SK-N-SH (cell line): ENCODE measurements at regions not wholly inside any gene's neighbourhood (a gene's known extent, or its start where the extent isn't known, plus 50 kb on each side); places are given as distances from the start of the nearest gene placed in this dataset.

Experiments used
- CTCF ChIA-PET: fragments of 300-600, 350-600 bp; formaldehyde crosslinking; extraction: SDS; loops from one replicate; lab custom pipeline; 2021; lab: Yijun Ruan, JAX
- POLR2A ChIA-PET: fragments of 350-600 bp; sonication (Branson Sonifier 250); formaldehyde crosslinking; extraction: SDS; loops from one replicate; lab custom pipeline; 2020; ENCODE audit warnings: antibody characterized with exemption, inconsistent platforms; lab: Yijun Ruan, JAX
- DNase-seq: peaks from one replicate; pipeline ENCODE4 v3.0.0; 2012
- H2AFZ ChIP-seq: fragments of 200-600 bp; sonication (generic); 2 replicates; pipeline ENCODE4 v1.8.1; 2016; ENCODE audit warnings: antibody characterized with exemption, mild to moderate bottlenecking, low read depth
- H3F3A ChIP-seq: fragments of 200-600 bp; sonication (generic); replicated peaks from 2 replicates; pipeline ENCODE3; 2016; ENCODE audit warnings: antibody characterized with exemption, mild to moderate bottlenecking; ENCODE audit not compliant: insufficient read depth
- H3K27ac ChIP-seq, 2 experiments: fragments of 200-500 bp in 1 of 2; fragments of 200-600 bp in 1 of 2; sonication (Bioruptor generic) in 1 of 2; sonication (generic), shearing (Covaris generic) in 1 of 2; 2 replicates each; pipeline versions ENCODE4 v1.5.1 to v1.6.1; 2014 to 2016; ENCODE audit warnings: low read depth in 2 of 2, inconsistent platforms in 1 of 2, low read length in 1 of 2, mild to moderate bottlenecking in 1 of 2, mixed read lengths in 1 of 2
- H3K27me3 ChIP-seq: fragments of 200-600 bp; sonication (generic), shearing (Covaris generic); 2 replicates; pipeline ENCODE4 v1.6.1; 2016; ENCODE audit warnings: mixed run types; ENCODE audit not compliant: insufficient read depth
- H3K36me3 ChIP-seq, 2 experiments: fragments of 200-500 bp in 1 of 2; fragments of 200-600 bp in 1 of 2; sonication (Bioruptor generic) in 1 of 2; sonication (generic) in 1 of 2; replicated peaks in 1 of 2; 2 replicates each; pipeline versions ENCODE3 to v1.5.1; 2014 to 2016; ENCODE audit warnings: low read length in 1 of 2, mild to moderate bottlenecking in 1 of 2; ENCODE audit not compliant: insufficient read depth in 2 of 2, control insufficient read depth in 1 of 2
- H3K4me1 ChIP-seq, 2 experiments: fragments of 200-500 bp in 1 of 2; fragments of 200-600 bp in 1 of 2; sonication (Bioruptor generic) in 1 of 2; sonication (generic), shearing (Covaris generic) in 1 of 2; 2 replicates each; pipeline versions ENCODE4 v1.5.1 to v1.6.1; 2014 to 2016; ENCODE audit warnings: low read depth in 1 of 2, low read length in 1 of 2, mixed run types in 1 of 2; ENCODE audit not compliant: insufficient read depth in 2 of 2, control insufficient read depth in 1 of 2
- H3K4me2 ChIP-seq: fragments of 200-600 bp; sonication (generic), shearing (Covaris generic); 2 replicates; pipeline ENCODE4 v1.6.1; 2017; ENCODE audit warnings: mixed run types
- H3K4me3 ChIP-seq, 2 experiments: fragments of 200-500 bp in 1 of 2; fragments of 200-600 bp in 1 of 2; sonication (Bioruptor generic) in 1 of 2; sonication (generic), shearing (Covaris generic) in 1 of 2; 2 replicates each; pipeline versions ENCODE4 v1.5.1 to v1.8.1; 2014 to 2016; ENCODE audit warnings: low read depth in 2 of 2, inconsistent platforms in 1 of 2, low read length in 1 of 2, mild to moderate bottlenecking in 1 of 2, mixed read lengths in 1 of 2, moderate library complexity in 1 of 2
- H3K79me2 ChIP-seq: fragments of 200-600 bp; sonication (generic); 2 replicates; pipeline ENCODE4 v1.8.1; 2017; ENCODE audit warnings: mild to moderate bottlenecking; ENCODE audit not compliant: insufficient read depth
- H3K9ac ChIP-seq: fragments of 200-600 bp; sonication (generic); 2 replicates; pipeline ENCODE4 v1.6.1; 2017; ENCODE audit warnings: mixed run types
- H3K9me2 ChIP-seq: fragments of 200-600 bp; sonication (generic); 2 replicates; pipeline ENCODE4 v1.6.1; 2017; ENCODE audit warnings: mixed run types
- H3K9me3 ChIP-seq: fragments of 200-600 bp; sonication (generic); 2 replicates; pipeline ENCODE4 v1.6.1; 2017; ENCODE audit warnings: mixed run types, mild to moderate bottlenecking, moderate library complexity
- H4K20me1 ChIP-seq: fragments of 200-600 bp; sonication (generic); 2 replicates; pipeline ENCODE4 v1.6.1; 2017; ENCODE audit warnings: mild to moderate bottlenecking, mixed run types; ENCODE audit not compliant: insufficient read depth
- CHD2 ChIP-seq: fragments of 150-350 bp; IDR thresholded peaks from 2 replicates; pipeline ENCODE4 v1.6.1; 2018; ENCODE audit warnings: low read length; ENCODE audit not compliant: partially characterized antibody
- CTCF ChIP-seq: fragments of 200-600 bp; sonication (generic); IDR thresholded peaks from 2 replicates; pipeline ENCODE4 v1.6.1; 2017; ENCODE audit warnings: antibody characterized with exemption, mild to moderate bottlenecking, moderate library complexity
- FOSL2 ChIP-seq: IDR thresholded peaks from 2 replicates; pipeline ENCODE4 v1.4.0; 2012; ENCODE audit warnings: low read depth, mild to moderate bottlenecking, moderate library complexity, borderline replicate concordance
- FOXM1 ChIP-seq: IDR thresholded peaks from 2 replicates; pipeline ENCODE4 v1.4.0; 2012; ENCODE audit warnings: low read depth, mild to moderate bottlenecking
- GABPA ChIP-seq: IDR thresholded peaks from 2 replicates; pipeline ENCODE4 v1.4.0; 2012; ENCODE audit warnings: low read depth, mild to moderate bottlenecking
- GATA2 ChIP-seq: sonication (generic); formaldehyde crosslinking; IDR thresholded peaks from 2 replicates; pipeline ENCODE4 v1.5.0; 2020; ENCODE audit warnings: mild to moderate bottlenecking, missing genetic modification reagents
- JUND ChIP-seq: IDR thresholded peaks from 2 replicates; pipeline ENCODE4 v1.4.0; 2012
- MAX ChIP-seq: IDR thresholded peaks from 2 replicates; pipeline ENCODE4 v1.4.0; 2012; ENCODE audit warnings: low read depth
- MEF2A ChIP-seq: IDR thresholded peaks from 2 replicates; pipeline ENCODE4 v1.4.0; 2012; ENCODE audit warnings: low read depth, borderline replicate concordance
- NFIC ChIP-seq: IDR thresholded peaks from 2 replicates; pipeline ENCODE4 v1.4.0; 2012; ENCODE audit warnings: borderline replicate concordance
- NRF1 ChIP-seq: IDR thresholded peaks from 2 replicates; pipeline ENCODE4 v1.6.1; 2012; ENCODE audit warnings: low read depth, mild to moderate bottlenecking, low read length
- PBX3 ChIP-seq: IDR thresholded peaks from 2 replicates; pipeline ENCODE4; 2012
- POLR2AphosphoS5 ChIP-seq: IDR thresholded peaks from 2 replicates; pipeline ENCODE4 v1.6.1; 2012; ENCODE audit warnings: low read depth, low read length
- RXRA ChIP-seq: IDR thresholded peaks from 2 replicates; pipeline ENCODE4 v1.4.0; 2012; ENCODE audit warnings: low read depth, mild to moderate bottlenecking, borderline replicate concordance
- SIN3A ChIP-seq: IDR thresholded peaks from 2 replicates; pipeline ENCODE4 v1.6.1; 2012; ENCODE audit warnings: low read depth, mild to moderate bottlenecking, low read length, moderate library complexity, borderline replicate concordance
- SMC3 ChIP-seq: IDR thresholded peaks from 2 replicates; pipeline ENCODE4 v1.6.1; 2012; ENCODE audit warnings: low read depth, low read length, improper control_type of control experiment
- TCF12 ChIP-seq: IDR thresholded peaks from 2 replicates; pipeline ENCODE4 v1.4.0; 2012
- USF1 ChIP-seq: IDR thresholded peaks from 2 replicates; pipeline ENCODE4 v1.4.0; 2012; ENCODE audit warnings: low read depth, borderline replicate concordance
- USF2 ChIP-seq: fragments of 150-350 bp; IDR thresholded peaks from 2 replicates; pipeline ENCODE4 v1.6.1; 2017; ENCODE audit warnings: antibody characterized with exemption, low read length, low read depth, borderline replicate concordance
- YY1 ChIP-seq: IDR thresholded peaks from 2 replicates; pipeline ENCODE4 v1.4.0; 2012; ENCODE audit warnings: low read depth, mild to moderate bottlenecking
- ZBTB33 ChIP-seq: IDR thresholded peaks from 2 replicates; pipeline ENCODE4 v1.4.0; 2012; ENCODE audit warnings: low read depth, borderline replicate concordance
- WGBS: methylation state at CpG from one replicate; pipeline ENCODE4 v1.1.6; 2017; ENCODE audit warnings: low lambda C conversion rate; 5-methylcytosine and 5-hydroxymethylcytosine counted together

- DNase-seq = no peak
- Histone ChIP-seq H3K4me2 (no peak overlapping the region), H3K4me3 (no peak overlapping the region), H3K27me3 (no peaks in the 10 kb centered on the region), H4K20me1 (no peaks in the 10 kb centered on the region), H2AFZ (no peak overlapping the region), H3K9ac (no peak overlapping the region), H3K36me3 (no peaks in the 10 kb centered on the region), H3F3A (peaks cover 4% of the 10 kb centered on the region), H3K9me2 (no peaks in the 10 kb centered on the region), H3K4me1 (peaks cover 0 to 3% of the 10 kb centered on the region in 2 experiments; a peak in 1 of 4 replicates), H3K27ac (no peak overlapping the region), H3K9me3 (no peaks in the 10 kb centered on the region), H3K79me2 (no peaks in the 10 kb centered on the region)
- 4% methylated on average over 1 of the region's 1 CpG for WGBS
- ChIA-PET POLR2A (no interaction called here), CTCF (no interaction called here)
- TF ChIP-seq GABPA = no peak
- TF ChIP-seq USF2 = no peak
- TF ChIP-seq FOXM1 = no peak
- no peak for TF ChIP-seq RXRA
- TF ChIP-seq GATA2 = no peak
- no peak for TF ChIP-seq TCF12
- TF ChIP-seq POLR2AphosphoS5 = no peak
- TF ChIP-seq SIN3A = no peak
- no peak for TF ChIP-seq CTCF
- no peak for TF ChIP-seq JUND
- no peak for TF ChIP-seq YY1
- TF ChIP-seq MEF2A = no peak
- no peak for TF ChIP-seq CHD2
- no peak for TF ChIP-seq PBX3
- no peak for TF ChIP-seq SMC3
- no peak for TF ChIP-seq FOSL2
Measured at GRCh38 chr13:84481958-84482357, 599.7 kb upstream of the SLITRK1 start.

GRCh38 chr13:84479656-84480055, 597.4 kb upstream of the SLITRK1 start:
- Histone ChIP-seq H3F3A (peaks cover 4% of the 10 kb centered on the region), H3K9me3 (no peaks in the 10 kb centered on the region), H3K4me2 (no peak overlapping the region), H2AFZ (no peak overlapping the region), H3K27ac (no peak overlapping the region), H3K9ac (no peak overlapping the region), H3K36me3 (no peaks in the 10 kb centered on the region), H3K79me2 (no peaks in the 10 kb centered on the region), H3K4me3 (no peak overlapping the region), H3K9me2 (no peaks in the 10 kb centered on the region), H3K27me3 (no peaks in the 10 kb centered on the region), H4K20me1 (no peaks in the 10 kb centered on the region), H3K4me1 (peaks cover 0 to 3% of the 10 kb centered on the region in 2 experiments; a peak in 1 of 4 replicates)
- ChIA-PET POLR2A (no interaction called here), CTCF (no interaction called here)
- DNase-seq = no peak
- 7% methylated on average over 1 of the region's 1 CpG for WGBS
- TF ChIP-seq POLR2AphosphoS5 (no peak), MAX (no peak), ZBTB33 (no peak), USF1 (no peak), PBX3 (no peak), CHD2 (no peak), NFIC (no peak), NRF1 (no peak)
